ENCODE measurements at regions not wholly inside any gene's neighbourhood (a gene's known extent, or its start where the extent isn't known, plus 50 kb on each side); places are given as distances from the start of the nearest gene placed in this dataset.
A peak's percentile ranks its signal among the peaks of the same experiment; 100 is the strongest.

DNA sequence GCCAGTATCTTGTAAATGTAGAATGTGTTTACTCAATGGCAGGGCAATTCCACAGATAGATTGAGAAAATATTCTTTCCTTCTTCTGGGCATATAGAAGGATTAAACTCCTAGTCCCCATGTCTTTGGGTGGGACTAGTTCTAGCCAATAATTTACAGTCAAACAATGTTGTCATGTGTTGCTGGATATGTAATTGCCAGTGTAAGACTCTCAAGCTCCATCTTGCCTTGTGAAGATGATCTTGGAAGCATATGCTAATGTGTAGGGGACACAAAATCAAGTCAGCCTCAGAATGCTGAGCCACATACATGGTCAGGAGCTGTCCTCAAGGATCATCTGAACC, 386.9 kb downstream of the CETN3 start:
- TF ChIP-seq POLR2A (IDR thresholded peaks at IDR 0.05) (no peak), POLR2AphosphoS5 (IDR thresholded peaks at IDR 0.05) (no peak)
- TF ChIP-seq, protein P1, sequence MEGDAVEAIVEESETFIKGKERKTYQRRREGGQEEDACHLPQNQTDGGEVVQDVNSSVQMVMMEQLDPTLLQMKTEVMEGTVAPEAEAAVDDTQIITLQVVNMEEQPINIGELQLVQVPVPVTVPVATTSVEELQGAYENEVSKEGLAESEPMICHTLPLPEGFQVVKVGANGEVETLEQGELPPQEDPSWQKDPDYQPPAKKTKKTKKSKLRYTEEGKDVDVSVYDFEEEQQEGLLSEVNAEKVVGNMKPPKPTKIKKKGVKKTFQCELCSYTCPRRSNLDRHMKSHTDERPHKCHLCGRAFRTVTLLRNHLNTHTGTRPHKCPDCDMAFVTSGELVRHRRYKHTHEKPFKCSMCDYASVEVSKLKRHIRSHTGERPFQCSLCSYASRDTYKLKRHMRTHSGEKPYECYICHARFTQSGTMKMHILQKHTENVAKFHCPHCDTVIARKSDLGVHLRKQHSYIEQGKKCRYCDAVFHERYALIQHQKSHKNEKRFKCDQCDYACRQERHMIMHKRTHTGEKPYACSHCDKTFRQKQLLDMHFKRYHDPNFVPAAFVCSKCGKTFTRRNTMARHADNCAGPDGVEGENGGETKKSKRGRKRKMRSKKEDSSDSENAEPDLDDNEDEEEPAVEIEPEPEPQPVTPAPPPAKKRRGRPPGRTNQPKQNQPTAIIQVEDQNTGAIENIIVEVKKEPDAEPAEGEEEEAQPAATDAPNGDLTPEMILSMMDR (IDR thresholded peaks at IDR 0.05 in 8 of 11, conservative IDR thresholded peaks at IDR 0.05 in 3 of 11): no peak
- Histone ChIP-seq H3K27me3 (replicated peaks in 1 of 7) (no peaks in the 10 kb centered on the region), H3K4me1 (peaks cover 0 to 3% (median 0%) of the 10 kb centered on the region in 6 donors), H3K9me3 (no peaks in the 10 kb centered on the region), H3K36me3 (no peaks in the 10 kb centered on the region), H3K4me3 (no peak overlapping the region), H3K27ac (no peak overlapping the region)
- DNase-seq: no peak
- intact Hi-C loops (cut with DNase I; ENCODE audit: low total_unique reads): no loop called here

DNA sequence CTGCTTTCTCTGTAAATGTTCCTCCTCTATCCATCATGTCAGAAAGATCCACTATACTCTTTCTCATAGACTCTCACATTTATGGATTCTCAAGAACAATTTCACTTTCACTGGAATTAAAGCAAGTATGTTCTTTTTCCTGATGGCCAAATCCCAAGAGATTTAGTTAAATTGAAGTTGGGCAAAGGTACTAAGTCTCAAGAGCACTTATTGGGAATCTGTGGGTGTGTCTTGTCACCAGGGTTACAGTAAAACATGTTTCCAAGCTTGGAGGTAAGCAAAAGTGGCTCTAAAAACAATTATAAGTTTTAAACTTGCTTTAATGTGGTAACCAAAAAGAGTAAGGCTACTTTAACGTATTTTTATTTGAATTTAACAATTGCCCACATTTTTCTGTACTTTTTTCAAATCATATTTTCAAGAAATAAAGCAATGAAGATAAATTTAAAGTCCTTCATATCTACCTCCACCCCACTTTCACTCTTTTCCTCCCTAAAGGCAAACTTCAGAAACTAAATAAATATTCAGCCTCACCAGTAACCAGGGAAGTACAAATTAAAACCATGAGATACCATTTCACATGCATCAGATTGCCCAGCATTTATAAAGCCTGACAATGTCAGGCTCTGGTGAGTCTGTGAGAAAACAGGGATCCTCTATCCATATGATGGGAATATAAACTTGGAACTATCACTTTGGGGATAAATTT, 387.4 kb downstream of the CETN3 start:
- H3K9me3 ChIP-seq: no peaks in the 10 kb centered on the region
- no peak for TF ChIP-seq POLR2AphosphoS5 (IDR thresholded peaks at IDR 0.05)
- TF ChIP-seq POLR2A (IDR thresholded peaks at IDR 0.05): no peak
- TF ChIP-seq, protein P1 (IDR thresholded peaks at IDR 0.05 in 8 of 11, conservative IDR thresholded peaks at IDR 0.05 in 3 of 11): no peak
- H3K27me3 ChIP-seq (replicated peaks in 1 of 7): no peaks in the 10 kb centered on the region
- intact Hi-C loops (cut with DNase I; ENCODE audit: low total_unique reads): no loop called here
- H3K4me1 ChIP-seq: peaks cover 0 to 3% (median 0%) of the 10 kb centered on the region in 6 donors
- H3K4me3 ChIP-seq: no peak overlapping the region
- WGBS, 5 donors: 68 to 80% (median 73%) methylated on average over 1 of the region's 1 CpG
- no peak for DNase-seq
- no peaks in the 10 kb centered on the region for H3K36me3 ChIP-seq
- H3K27ac ChIP-seq: no peak overlapping the region

DNA sequence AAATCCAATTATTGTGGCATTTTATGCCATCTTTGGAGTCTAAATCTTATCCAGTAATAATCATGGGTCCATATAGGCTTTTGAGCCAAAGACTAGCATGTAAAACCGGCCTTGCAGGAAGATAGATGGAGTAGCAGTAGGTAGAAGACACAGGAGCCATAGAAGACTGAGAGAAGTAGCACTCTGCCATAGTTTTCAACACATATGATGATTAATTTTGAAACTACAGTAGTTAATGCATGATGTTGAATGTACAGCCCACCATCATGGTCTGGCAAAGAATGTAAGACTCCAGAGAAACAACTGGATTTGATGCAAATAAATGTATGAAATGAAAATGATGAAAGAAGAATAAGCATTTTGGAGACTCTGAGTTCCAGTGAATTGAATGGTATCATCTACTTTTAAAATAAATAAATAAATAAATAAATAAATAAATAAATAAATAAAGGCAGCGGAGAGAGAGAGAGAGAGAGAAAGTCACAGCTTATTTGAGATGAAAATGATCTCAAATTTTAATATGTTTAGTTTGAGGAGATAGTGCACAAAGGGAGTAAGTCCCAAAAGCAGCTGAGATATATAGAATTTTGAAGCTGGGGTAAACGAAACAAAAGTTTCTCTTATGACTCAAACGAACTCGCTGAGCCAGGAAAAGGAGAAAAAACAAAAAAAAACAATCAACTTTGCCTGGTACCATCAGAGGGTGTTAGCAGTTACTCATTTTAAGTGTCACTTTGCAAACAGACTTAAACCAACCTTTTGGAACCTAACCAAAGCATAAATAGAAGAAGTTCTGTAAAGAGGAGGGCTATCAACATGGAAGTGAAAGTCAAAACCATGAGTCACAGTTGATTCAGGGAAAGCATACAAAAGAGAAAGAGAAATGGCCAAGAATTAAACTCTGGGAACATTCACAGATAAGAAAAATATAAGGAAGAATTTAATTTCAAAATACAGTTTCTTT, 388.7 kb downstream of the CETN3 start:
- Histone ChIP-seq H3K27ac (peak overlapping the region in 1 of 8 donors; percentile 42), H3K4me1 (peaks cover 0 to 3% (median 0%) of the 10 kb centered on the region in 6 donors), H3K36me3 (no peaks in the 10 kb centered on the region), H3K9me3 (no peaks in the 10 kb centered on the region), H3K4me3 (no peak overlapping the region), H3K27me3 (replicated peaks in 1 of 7) (no peaks in the 10 kb centered on the region)
- 68 to 81% (median 74%) methylated on average over 5 of the region's 5 CpGs for WGBS, 5 donors
- TF ChIP-seq, protein P1 (IDR thresholded peaks at IDR 0.05 in 8 of 11, conservative IDR thresholded peaks at IDR 0.05 in 3 of 11): no peak
- TF ChIP-seq POLR2AphosphoS5 (IDR thresholded peaks at IDR 0.05) (no peak), POLR2A (IDR thresholded peaks at IDR 0.05) (no peak)
- intact Hi-C loops (cut with DNase I; ENCODE audit: low total_unique reads): no loop called here
- no peak for DNase-seq

DNA sequence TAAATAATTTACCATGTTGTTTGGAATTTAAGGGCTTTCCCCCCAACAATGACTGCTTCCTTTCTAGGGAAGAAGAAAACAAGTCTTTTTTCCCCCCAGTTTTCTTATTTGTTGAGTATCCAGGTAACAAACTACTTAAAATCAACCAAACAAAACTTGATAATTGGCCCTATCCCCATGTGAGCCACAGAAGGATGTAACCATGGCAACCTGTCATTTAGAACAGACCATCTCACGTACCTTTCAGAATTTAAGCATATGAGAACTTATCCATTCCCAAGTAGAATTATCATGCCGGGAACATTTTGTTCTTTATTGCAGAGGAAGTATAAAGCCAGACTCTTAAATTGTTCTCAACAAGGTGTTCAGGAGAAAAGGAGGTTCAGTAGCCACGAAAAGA, 392.3 kb downstream of the CETN3 start:
- no peaks in the 10 kb centered on the region for H3K9me3 ChIP-seq

More for the DNA sequence above, 392.3 kb downstream of the CETN3 start:
- DNase-seq: no peak
- Histone ChIP-seq H3K27ac (no peak overlapping the region), H3K36me3 (no peaks in the 10 kb centered on the region), H3K27me3 (replicated peaks in 1 of 7) (no peaks in the 10 kb centered on the region), H3K4me3 (no peak overlapping the region), H3K4me1 (peaks cover 0 to 3% (median 0%) of the 10 kb centered on the region in 6 donors)
- 80 to 93% (median 82%) methylated on average over 3 of the region's 3 CpGs for WGBS, 5 donors
- TF ChIP-seq POLR2A (IDR thresholded peaks at IDR 0.05) (no peak), POLR2AphosphoS5 (IDR thresholded peaks at IDR 0.05) (no peak)
- TF ChIP-seq, protein P1 (IDR thresholded peaks at IDR 0.05 in 8 of 11, conservative IDR thresholded peaks at IDR 0.05 in 3 of 11): no peak
- intact Hi-C loops (cut with DNase I; ENCODE audit: low total_unique reads): no loop called here

Measured in spleen (tissue), 11 donors.